ENCODE measurements at regions not wholly inside any gene's neighbourhood (a gene's known extent, or its start where the extent isn't known, plus 50 kb on each side); places are given as distances from the start of the nearest gene placed in this dataset.

DNA sequence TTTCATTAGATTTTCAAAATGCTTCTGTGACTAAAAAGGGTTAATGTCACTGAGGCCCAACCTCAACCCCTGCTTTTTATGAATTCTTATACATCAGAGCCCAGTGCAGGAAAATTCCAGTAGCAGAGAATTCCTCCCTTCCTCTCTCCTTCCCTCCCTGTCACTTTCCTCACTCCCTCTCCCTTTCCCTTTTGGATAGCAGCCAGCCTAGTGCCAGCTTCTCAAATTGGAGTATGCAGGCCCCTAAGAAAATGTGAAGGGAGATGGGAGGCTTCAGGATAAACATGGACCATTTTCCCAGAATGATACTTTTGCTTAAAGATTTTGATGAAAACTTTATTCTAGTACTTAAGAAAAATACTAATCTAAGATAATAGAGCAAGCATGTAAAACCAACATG is 507.4 kb downstream of the KDM4C start:
- TF ChIP-seq, protein P1, sequence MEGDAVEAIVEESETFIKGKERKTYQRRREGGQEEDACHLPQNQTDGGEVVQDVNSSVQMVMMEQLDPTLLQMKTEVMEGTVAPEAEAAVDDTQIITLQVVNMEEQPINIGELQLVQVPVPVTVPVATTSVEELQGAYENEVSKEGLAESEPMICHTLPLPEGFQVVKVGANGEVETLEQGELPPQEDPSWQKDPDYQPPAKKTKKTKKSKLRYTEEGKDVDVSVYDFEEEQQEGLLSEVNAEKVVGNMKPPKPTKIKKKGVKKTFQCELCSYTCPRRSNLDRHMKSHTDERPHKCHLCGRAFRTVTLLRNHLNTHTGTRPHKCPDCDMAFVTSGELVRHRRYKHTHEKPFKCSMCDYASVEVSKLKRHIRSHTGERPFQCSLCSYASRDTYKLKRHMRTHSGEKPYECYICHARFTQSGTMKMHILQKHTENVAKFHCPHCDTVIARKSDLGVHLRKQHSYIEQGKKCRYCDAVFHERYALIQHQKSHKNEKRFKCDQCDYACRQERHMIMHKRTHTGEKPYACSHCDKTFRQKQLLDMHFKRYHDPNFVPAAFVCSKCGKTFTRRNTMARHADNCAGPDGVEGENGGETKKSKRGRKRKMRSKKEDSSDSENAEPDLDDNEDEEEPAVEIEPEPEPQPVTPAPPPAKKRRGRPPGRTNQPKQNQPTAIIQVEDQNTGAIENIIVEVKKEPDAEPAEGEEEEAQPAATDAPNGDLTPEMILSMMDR (IDR thresholded peaks at IDR 0.05), result no peak
- no peak for TF ChIP-seq POLR2AphosphoS5 (IDR thresholded peaks at IDR 0.05)
- no peak for TF ChIP-seq POLR2A (IDR thresholded peaks at IDR 0.05)
- TF ChIP-seq EP300 (IDR thresholded peaks at IDR 0.05), result no peak
